ENCODE measurements at regions not wholly inside any gene's neighbourhood (a gene's known extent, or its start where the extent isn't known, plus 50 kb on each side); places are given as distances from the start of the nearest gene placed in this dataset.

DNA sequence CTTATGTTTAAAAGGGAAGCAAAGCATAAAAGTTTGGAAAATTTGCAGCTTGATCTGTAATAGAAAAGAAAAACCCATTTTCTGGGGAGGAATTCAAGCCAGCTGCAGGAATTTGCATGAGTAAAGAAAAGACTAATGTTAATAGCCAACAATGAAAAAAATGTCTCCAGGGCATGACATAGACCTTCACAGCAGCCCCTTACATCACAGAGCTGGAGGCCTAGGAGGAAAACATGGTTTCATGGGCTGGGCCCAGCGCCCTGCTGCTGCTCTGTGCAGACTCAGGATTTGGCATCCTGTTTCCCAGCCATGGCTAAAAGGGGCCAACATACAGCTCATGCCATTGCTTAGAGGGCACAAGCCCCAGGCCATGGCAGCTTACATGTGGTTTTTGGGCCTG lies 411.6 kb upstream of the MC4R start:
- ATAC-seq = no peak
- no peaks in the 10 kb centered on the region for H3K79me2 ChIP-seq (ENCODE audit: control insufficient read depth, insufficient read depth, low read length)
- BruUV-seq (replicated peaks) = no TSS peak
- CTCF ChIA-PET (ENCODE audit: low intra/inter-chr PET ratio) = no interaction called here
- no peaks in the 10 kb centered on the region for H3K4me1 ChIP-seq (replicated peaks in 1 of 2; ENCODE audit: control insufficient read depth in 2 of 2, insufficient read depth in 2 of 2, low read length in 2 of 2)
- POLR2A ChIA-PET = no interaction called here
- no peaks in the 10 kb centered on the region for H3K27me3 ChIP-seq (ENCODE audit: control insufficient read depth in 2 of 2, insufficient read depth in 2 of 2, low read length in 2 of 2)
- intact Hi-C loops (cut with micrococcal nuclease) = no loop called here
- TF ChIP-seq XRCC5 (IDR thresholded peaks at IDR 0.05; ENCODE audit: low read depth, low read length) = no peak
- TF ChIP-seq, protein P1, sequence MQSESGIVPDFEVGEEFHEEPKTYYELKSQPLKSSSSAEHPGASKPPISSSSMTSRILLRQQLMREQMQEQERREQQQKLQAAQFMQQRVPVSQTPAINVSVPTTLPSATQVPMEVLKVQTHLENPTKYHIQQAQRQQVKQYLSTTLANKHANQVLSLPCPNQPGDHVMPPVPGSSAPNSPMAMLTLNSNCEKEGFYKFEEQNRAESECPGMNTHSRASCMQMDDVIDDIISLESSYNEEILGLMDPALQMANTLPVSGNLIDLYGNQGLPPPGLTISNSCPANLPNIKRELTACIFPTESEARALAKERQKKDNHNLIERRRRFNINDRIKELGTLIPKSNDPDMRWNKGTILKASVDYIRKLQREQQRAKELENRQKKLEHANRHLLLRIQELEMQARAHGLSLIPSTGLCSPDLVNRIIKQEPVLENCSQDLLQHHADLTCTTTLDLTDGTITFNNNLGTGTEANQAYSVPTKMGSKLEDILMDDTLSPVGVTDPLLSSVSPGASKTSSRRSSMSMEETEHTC (IDR thresholded peaks at IDR 0.05) = no peak
- TF ChIP-seq, protein P2, sequence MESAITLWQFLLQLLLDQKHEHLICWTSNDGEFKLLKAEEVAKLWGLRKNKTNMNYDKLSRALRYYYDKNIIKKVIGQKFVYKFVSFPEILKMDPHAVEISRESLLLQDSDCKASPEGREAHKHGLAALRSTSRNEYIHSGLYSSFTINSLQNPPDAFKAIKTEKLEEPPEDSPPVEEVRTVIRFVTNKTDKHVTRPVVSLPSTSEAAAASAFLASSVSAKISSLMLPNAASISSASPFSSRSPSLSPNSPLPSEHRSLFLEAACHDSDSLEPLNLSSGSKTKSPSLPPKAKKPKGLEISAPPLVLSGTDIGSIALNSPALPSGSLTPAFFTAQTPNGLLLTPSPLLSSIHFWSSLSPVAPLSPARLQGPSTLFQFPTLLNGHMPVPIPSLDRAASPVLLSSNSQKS (CRISPR knock-in tag; IDR thresholded peaks at IDR 0.05) = no peak
- no peak for TF ChIP-seq TBL1XR1 (IDR thresholded peaks at IDR 0.05; ENCODE audit: low read length in 2 of 2)
- TF ChIP-seq TCF15 (CRISPR knock-in tag; IDR thresholded peaks at IDR 0.05) = no peak
- TF ChIP-seq, protein P3, sequence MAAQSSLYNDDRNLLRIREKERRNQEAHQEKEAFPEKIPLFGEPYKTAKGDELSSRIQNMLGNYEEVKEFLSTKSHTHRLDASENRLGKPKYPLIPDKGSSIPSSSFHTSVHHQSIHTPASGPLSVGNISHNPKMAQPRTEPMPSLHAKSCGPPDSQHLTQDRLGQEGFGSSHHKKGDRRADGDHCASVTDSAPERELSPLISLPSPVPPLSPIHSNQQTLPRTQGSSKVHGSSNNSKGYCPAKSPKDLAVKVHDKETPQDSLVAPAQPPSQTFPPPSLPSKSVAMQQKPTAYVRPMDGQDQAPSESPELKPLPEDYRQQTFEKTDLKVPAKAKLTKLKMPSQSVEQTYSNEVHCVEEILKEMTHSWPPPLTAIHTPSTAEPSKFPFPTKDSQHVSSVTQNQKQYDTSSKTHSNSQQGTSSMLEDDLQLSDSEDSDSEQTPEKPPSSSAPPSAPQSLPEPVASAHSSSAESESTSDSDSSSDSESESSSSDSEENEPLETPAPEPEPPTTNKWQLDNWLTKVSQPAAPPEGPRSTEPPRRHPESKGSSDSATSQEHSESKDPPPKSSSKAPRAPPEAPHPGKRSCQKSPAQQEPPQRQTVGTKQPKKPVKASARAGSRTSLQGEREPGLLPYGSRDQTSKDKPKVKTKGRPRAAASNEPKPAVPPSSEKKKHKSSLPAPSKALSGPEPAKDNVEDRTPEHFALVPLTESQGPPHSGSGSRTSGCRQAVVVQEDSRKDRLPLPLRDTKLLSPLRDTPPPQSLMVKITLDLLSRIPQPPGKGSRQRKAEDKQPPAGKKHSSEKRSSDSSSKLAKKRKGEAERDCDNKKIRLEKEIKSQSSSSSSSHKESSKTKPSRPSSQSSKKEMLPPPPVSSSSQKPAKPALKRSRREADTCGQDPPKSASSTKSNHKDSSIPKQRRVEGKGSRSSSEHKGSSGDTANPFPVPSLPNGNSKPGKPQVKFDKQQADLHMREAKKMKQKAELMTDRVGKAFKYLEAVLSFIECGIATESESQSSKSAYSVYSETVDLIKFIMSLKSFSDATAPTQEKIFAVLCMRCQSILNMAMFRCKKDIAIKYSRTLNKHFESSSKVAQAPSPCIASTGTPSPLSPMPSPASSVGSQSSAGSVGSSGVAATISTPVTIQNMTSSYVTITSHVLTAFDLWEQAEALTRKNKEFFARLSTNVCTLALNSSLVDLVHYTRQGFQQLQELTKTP (IDR thresholded peaks at IDR 0.05; ENCODE audit: low read depth in 1 of 2, partially characterized antibody in 2 of 2) = no peak
- no peak overlapping the region for H3K4me2 ChIP-seq (ENCODE audit: insufficient read depth, low read length)
- no peaks in the 10 kb centered on the region for H3K36me3 ChIP-seq (ENCODE audit: control insufficient read depth, insufficient read depth, low read length)
- no peak overlapping the region for H3K27ac ChIP-seq (ENCODE audit: extremely low read depth, low read depth, low read length)
- no peak overlapping the region for H3K4me3 ChIP-seq
- H3K9me1 ChIP-seq (ENCODE audit: control insufficient read depth, insufficient read depth, low read length) = no peaks in the 10 kb centered on the region
- WGBS (ENCODE audit: insufficient coverage, low coverage, missing lambda C conversion rate) = no CpG with 5 or more reads among the region's 1 CpG
- H2AFZ ChIP-seq (ENCODE audit: low read depth, low read length) = no peak overlapping the region
- H4K20me1 ChIP-seq (replicated peaks; ENCODE audit: control insufficient read depth, insufficient read depth, low read length) = no peaks in the 10 kb centered on the region
- no peak overlapping the region for H3K9ac ChIP-seq (ENCODE audit: insufficient read depth in 1 of 2, low read depth in 2 of 2, low read length in 2 of 2)
- FAIRE-seq = no peak
- in situ Hi-C loops (cut with MboI) = no loop called here
- no peaks in the 10 kb centered on the region for H3K9me3 ChIP-seq (replicated peaks; ENCODE audit: control insufficient read depth, insufficient read depth, low read depth, low read length)
- no peak for DNase-seq (ENCODE audit: extremely low read depth in 1 of 4, low spot score in 3 of 4)
